Stimulated activated CD8-positive, alpha-beta memory T cell treated with anti-CD3 and anti-CD28 coated beads, Interleukin-12 subunit alpha, Interleukin-12 subunit beta, amount 100 ng/mL, for 1 hour (primary cell): ENCODE measurements at regions not wholly inside any gene's neighbourhood (a gene's known extent, or its start where the extent isn't known, plus 50 kb on each side); places are given as distances from the start of the nearest gene placed in this dataset.
"Not testable (repeated sequence)": the region's sequence is repeated elsewhere in the genome, so short reads cannot be mapped to it uniquely, and the experiment has no call there.

ENCODE experiments used
- DNase-seq: peaks from one replicate; pipeline ENCODE4 v3.0.0-alpha.2; 2020; ENCODE audit warnings: low read depth

DNA sequence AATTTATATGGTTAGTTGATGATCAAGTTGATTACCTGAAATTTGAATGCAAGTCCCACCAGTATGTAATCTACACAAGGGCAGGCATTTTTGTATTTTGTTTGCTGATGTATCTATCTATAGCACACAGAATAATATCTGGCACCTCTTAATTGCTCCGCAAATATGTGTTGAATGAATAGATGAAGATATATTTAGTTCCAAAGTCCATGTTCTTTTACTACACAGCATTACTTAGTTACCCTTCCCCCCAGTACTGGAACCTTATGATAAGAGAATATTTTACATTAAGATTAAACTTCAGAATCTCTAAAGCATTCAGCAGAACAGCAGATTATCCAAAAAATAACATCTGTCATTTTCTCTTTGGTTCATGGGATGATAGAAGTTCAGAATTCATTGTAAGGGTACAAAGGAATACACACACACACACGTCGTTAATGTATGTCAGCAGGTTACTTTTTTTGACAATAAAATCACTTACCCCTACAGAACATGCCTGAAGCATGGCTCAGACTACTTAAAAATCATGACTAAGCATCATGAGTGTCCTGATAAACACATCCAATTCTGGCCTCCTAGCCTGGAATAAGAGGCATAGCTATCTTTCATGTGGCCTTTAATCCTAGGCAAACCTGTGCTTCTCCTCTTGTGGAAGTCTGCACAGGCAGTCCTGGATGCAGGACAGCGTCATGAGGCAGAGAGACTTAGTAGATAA lies 148.9 kb upstream of the TBC1D5 start:
- no peak for DNase-seq

DNA sequence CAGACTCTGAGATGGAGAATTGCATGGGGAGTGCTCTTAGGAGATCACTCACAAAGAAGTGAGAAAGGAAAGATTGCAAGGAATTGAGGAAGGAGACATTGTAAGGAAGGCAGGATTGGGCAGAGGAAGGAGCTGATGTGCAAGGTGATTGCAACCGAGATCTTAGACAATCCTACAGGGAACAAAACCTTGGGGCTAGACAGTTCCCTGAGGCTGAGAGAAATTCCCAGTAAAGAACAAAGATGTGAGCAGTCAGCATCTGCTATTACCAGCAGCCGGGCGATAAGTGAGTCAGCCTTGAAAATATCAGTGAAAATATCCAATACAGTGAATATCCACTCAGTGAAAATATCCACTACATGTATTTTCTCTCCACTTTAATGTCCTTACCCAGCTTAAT lies 143.6 kb upstream of the TBC1D5 start:
- no peak for DNase-seq

DNA sequence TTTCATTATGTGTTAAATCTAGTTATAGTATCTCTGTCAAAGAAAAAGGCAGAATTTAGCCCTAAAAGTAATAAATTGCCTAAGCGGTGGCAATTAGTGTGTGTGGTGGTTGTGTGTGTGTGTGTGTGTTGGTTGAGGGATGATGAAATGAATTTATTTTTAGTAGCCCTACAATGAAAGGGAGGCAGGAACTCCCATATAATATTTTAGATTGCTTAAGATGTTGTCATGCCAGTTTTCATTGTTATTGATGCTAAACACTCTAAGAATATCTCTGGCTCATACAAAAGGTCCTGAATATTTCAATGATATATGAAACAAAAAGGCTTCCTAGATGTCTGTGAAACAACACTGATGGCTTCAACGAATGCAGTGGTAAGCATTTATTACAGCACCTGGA lies 140.6 kb upstream of the TBC1D5 start:
- no peak for DNase-seq

DNA sequence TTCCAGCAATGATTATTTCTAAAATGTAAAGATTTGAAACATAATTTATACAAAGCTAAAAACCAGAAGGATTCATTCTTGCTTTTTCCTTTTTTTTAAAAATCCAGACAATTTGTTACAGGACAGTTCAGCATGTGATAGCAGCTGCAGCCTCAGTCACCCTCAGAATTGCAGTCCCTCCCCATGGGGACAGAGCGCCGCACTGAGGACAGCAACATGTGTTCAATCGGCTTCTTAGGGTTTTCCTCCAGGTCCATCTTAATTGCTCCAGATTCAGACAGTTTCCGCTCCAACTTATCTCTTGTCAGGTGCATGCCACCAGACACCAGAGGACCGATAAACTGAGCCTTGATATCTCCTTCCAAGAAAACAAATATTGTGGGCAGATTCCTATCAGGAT lies 134.9 kb upstream of the TBC1D5 start:
- DNase-seq: no peak

DNA sequence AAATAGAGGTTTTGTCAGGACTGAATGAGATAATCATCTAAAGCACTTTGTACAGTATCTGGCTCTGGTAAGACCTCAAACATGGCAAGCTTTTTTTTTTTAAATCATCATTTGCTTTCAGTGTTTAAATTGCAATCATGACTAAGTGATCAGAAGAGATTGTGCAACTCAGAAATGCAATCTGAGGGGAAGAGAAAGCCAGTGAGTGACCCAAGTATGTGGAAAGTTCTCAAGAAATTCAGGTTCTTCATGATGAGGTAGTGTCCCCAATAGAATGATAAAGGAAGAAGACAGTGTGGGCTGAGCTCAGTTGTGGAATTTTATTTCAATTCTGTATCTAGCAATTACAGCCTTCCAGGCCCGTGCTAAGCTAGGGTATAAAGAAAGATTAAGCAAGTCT lies 132.2 kb upstream of the TBC1D5 start:
- DNase-seq: no peak

DNA sequence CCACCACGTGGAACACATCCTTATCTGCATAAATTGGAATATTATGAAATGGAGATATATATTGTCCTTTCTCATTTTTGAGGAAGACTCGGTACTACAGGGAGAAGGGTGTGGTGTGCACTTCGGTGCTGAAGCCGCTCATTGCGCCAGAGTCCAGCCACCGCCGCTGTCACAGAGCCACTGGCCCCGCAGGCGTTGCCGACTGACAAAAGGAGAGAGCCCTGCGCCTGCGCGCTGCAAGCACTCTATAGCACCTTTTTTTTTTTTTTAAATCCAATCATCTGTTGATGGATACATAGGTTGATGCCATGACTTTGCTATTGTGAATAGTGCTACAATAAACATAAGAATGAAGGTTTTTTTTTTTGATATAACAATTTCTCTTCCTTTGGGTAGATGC lies 130.0 kb upstream of the TBC1D5 start:
- DNase-seq: no peak

DNA sequence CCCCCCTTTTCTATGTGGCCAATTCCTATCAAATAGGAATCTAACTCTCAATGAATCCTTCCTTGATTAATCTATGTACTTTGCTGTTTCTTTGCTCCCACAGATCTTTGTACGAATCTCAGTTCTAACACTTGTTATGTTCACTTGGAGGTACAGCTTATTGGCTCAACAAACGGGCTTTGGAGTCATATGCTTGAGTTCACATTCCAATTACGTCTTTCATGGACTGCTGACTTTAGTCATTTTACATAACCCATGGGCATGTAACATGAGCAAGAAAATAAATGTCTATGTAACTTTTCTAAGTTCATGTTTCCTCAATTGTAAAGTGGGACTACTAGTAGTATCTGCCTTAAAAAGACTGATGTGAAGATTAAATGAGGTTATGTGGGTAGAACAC lies 123.2 kb upstream of the TBC1D5 start:
- no peak for DNase-seq

DNA sequence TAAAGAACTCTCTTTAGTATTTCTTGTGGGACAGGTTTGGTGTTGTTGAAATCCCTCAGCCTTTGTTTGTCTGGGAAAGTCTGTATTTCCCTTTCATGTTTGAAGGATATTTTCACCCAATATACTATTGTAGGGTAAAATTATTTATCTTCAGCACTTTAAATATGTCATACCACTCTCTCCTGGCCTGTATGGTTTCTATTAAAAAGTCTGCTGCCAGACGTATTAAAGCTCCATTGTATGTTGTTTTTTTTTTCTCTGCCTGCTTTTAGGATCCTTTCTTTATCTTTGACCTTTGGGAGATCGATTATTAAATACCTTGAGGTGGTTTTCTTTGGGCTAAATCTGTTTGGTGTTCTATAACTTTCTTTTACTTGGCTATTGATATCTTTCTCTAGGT lies 119.0 kb upstream of the TBC1D5 start:
- no peak for DNase-seq

DNA sequence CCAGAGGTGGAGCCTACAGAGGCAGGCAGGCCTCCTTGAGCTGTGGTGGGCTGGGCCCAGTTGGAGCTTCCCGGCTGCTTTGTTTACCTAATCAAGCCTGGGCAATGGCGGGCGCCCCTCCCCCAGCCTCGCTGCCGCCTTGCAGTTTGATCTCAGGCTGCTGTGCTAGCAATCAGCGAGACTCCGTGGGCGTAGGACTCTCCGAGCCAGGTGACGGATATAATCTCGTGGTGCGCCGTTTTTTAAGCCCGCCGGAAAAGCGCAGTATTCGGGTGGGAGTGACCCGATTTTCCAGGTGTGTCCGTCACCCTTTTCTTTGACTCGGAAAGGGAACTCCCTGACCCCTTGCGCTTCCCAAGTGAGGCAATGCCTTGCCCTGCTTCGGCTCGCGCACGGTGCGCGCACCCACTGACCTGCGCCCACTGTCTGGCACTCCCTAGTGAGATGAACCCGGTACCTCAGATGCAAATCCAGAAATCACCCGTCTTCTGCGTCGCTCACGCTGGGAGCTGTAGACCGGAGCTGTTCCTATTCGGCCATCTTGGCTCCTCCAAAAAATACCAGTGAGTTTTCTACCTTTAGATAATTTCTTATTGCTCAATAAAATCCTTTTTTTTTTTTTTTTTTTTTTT lies 118.5 kb upstream of the TBC1D5 start:
- DNase-seq: not testable (repeated sequence)

DNA sequence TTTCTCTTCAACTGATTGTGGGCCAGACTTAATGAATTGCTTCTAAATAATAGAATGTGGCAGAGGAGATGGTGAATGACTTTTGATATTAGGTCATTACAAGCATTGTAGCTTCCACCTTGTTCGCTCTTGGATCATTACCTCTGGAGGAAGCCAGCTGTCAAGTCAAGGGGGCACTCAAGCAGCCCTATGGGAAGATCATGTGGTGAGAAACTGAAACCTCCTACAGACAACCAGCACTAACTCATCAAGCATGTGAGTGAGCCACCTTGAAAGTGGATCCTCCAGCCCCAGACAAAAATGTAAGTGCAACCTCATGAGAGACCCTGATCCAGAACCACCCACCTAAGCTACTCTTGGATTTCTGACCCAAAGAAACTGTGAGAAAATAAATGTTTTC lies 109.8 kb upstream of the TBC1D5 start:
- no peak for DNase-seq

DNA sequence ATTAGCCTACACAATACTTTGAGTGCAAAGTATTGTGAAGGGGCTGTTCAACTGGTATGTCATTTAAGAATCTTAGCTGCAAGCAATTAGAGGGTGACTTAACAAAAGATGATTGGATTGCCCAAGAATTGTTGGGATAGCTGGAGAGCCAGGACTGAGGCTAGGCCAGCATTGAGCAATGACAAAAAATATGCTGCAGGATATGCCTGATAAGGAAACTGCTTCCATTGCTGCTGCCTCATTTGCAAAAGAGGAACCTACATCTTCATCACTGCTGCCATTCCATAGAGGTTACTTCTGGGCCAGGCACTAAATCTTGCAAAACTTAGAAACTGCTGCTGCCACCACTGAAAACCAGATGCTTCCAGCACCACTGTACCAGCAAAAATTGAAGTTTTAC lies 108.0 kb upstream of the TBC1D5 start:
- no peak for DNase-seq

DNA sequence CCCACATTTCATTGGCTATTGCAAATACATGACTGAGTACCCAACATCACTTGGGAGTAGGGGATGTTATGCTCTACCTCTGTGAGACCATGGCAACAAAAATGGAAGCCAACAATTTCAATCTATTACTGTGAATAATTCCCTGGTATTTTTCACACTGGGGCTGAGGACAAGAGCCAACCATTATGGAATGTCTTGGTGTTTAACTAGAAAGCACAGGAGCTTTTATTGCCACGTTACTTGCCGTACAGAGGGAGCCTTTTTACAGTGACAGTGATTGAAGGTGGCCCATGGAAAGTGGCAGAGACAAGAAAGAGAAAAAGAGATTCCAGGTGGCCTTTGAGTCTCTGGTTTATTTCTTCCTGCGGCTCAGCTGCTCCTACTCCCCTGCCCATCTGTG lies 105.7 kb upstream of the TBC1D5 start:
- DNase-seq: no peak

DNA sequence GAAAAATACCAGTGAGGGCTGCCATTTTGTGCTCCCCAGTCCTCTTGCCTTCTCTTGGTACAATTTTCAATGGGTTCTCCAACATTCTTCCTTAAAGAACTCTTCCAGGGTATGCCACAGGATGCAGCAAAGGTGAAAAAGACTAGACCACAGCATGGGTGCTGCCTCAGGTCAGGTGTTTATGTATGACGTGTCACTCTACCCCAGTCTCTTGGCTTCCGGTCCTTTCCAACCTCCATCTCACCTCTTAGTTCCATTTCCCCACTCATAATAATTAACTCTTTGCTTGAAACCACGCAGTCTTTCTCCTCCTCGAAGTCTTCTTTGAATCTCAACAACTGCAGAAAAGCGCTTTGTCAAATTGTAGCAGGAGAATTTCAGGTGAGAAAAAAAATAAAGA lies 104.7 kb upstream of the TBC1D5 start:
- no peak for DNase-seq

DNA sequence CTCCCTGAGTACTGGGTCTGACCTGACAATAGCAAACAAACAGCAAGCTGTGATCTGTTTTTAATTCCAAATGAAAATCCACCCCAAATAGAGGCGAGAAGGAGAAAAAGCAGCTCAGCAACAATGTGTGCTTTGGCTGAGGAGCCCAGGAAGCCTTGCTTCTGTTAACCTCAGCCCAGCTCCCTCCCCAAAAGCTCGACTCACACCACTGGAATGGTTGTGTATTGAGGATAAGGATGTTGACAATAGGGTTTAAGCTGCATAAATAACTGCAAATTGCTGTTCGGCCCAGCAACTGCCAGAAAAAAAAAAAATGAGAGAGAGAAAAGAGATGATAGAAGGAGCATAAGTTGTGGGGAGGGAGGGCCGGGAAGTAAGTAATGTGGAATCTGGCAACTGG lies 104.0 kb upstream of the TBC1D5 start:
- no peak for DNase-seq

DNA sequence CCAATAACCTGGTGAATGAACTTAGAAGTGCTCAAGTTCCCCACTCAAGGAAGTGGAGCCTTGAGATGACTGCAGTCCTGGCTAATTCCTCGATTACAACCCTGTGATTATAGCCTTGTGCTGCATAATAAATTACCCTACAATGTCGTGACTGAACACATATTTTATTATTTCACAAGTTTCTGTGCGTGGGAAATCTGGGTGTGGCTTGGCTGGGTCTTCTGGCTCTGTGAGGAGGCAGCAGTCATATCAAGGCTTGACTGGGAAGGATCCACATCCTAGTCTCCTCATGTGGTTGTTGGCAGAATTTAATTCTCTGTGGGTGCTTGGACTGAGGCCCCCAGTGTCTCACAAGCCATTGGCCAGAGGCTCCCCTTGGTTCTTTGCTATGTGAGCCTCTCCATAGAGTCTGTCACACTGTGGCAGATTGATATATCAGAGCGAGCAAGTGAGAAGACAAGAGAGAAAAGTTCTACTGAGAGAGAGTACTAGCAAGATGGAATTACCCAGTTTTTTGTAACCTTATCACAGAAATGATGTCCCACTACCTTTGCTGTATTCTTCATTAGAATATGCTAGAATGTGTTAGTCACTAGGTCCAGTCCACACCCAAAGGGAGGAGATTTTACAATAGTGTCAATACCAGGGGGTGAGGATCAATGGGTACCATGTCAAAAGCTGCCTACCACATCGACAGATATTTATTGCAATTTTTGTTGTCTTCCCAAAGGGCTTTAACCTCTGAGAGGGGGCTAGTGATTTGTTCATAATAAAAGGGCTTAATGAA lies 102.8 kb upstream of the TBC1D5 start:
- DNase-seq: no peak

DNA sequence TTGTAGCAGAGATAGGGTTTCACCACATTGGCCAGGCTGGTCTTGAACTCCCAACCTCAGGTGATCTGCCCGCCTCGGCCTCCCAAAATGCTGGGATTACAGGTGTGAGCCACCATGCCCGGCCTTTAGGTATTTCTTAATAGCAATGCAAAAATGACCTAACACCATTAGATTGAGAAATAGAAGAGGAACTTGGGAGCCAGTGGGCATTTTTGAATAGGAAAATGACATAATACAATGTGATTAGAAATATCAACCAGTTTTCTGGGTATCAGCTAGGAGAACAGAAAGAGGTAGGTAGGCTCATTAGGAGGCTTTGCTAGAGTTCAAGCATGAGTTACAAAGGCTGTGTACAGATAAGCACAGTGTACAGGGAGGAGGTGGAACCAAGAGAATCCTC lies 101.8 kb upstream of the TBC1D5 start:
- no peak for DNase-seq

DNA sequence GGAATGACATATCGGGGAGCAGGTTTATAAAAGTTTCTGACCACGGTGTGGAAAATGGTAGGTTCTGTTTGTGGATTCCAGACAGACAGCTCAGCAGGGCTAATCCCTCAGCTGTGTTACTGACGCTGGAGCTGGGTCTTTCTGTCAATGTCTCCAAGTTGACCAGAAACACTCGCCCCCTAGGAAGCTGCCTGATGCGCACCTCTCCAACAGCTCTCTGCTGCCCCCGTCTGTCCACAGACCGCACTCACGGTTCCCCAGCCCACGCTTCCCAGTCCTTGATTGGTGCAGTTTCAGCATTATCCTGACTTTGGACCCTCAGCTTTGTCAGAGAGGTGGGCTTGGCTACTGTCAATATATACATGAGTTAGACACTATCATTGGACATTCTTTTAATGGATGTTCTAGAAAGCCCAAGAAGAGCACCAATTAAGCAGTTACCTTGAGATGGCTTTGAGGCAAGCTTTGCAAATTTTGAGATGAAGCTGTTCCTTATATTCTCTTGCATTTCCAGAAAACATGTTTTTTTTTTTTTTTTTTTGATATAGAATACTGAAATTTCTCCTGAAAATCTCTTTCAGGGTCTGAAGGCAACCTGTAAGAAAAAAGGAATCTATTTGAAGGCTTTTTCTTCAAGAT lies 98.9 kb upstream of the TBC1D5 start:
- DNase-seq: peak; percentile 59

DNA sequence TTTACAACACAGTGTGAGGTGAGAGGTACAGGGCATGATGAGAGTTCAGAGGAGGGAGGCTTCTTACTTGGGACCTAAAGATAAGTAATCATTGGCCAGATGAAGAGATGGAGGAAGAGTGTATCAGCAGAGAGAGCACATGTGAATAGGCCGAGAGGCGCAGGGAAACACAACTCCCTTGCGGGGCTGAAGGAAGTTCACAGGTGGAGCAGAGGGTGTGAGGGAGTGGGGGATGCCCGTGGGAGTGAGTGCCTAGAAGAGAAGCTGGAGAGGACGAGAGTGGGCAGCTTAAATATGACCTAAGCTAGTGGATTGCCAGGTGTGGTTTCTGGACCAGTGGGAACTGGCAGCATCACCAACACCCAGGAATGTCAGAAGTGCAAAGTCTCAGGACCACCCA lies 98.2 kb upstream of the TBC1D5 start:
- DNase-seq: no peak

DNA sequence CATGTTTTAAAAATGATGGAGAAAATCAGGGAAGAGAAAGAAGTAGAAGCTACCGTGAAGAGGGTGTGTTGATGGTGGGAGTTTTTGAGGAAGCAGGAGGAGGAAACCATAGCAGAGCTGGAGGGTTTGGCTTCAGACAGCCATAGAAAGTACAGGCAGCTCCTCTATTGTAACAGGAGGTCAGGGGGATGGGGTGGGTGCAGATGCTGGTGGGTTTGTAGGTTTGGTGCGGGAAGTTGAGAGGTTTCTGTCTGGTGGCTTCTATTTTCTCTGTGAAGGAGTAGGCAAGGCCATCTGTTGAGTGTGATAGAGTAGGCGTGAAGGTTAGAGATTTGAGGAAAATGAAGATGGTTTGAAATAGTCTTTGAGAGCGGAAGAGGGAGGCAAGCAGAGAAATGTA lies 97.7 kb upstream of the TBC1D5 start:
- no peak for DNase-seq

DNA sequence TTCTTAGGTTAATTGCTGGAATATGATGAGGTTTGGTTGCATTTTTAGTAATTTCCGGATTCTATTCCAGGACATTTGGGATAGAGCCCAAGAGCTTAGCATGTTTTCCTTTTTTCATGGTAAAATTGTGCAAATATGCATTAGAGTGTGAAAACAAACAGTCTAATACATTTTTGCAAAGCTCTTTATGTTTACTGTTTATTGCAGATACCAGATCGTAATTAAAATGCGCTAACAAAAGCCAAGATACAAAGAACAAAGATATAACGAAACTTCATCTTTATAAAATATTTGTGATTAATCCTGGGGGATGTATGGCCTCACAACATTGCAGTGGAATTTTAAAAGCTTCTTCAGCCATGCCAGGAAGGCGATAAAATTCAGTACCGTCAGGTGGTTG lies 94.5 kb upstream of the TBC1D5 start:
- DNase-seq: no peak

DNA sequence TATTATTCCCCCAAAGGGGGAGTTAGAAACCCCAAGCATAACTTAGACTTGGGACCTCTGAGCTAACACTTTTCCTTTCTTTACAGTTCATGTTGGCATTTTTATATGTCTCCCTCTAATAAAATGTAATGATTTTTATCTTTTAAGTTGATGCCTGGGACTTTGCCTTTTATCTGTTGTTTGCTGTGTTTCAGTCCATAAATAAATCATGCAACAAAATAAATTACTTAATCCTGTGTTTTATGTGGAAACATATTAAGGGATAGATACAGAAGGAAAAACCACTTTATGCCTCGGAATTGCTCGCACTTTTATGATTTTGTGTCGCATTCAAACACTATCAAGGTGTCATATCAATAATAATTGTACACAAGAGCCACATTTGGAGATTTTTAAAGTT lies 93.7 kb upstream of the TBC1D5 start:
- DNase-seq: no peak

DNA sequence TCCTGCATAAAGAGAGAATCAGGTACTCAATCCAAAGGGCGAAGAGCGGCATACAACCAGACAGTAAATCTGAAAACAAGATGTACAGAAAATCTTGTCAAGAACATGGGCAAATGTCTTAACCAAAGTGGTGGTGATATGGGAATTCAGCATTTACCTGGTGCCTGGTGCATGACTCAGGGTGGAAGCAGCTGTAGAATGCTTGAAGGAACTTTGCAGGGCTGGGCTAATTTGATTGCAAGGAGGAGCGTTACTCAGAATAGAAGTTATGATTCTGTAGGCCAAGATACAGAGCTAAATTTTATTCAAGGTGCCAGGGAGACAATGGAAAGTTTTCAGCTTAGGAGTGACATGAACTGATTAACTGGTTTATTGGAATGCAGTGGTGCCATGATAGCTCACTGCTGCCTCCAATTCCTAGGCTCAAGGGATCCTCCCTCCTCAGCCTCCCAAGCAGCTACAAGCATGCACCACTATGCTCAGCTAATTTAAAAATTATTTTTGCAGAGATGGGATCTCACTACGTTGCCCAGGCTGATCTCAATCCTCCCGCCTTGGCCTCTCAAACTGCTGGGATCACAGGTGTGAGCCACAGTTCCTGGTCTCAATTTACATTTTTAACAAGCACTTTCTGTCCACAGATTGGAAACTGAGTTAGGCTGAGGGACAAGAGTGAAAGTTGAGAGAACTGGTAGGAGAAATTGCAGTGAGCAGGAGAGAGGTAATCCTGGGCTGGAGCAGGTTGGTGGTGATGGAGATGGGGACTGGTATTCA lies 91.5 kb upstream of the TBC1D5 start:
- no peak for DNase-seq
